ENCODE measurements at regions not wholly inside any gene's neighbourhood (a gene's known extent, or its start where the extent isn't known, plus 50 kb on each side); places are given as distances from the start of the nearest gene placed in this dataset.
"Not testable (repeated sequence)": the region's sequence is repeated elsewhere in the genome, so short reads cannot be mapped to it uniquely, and the experiment has no call there.

DNA sequence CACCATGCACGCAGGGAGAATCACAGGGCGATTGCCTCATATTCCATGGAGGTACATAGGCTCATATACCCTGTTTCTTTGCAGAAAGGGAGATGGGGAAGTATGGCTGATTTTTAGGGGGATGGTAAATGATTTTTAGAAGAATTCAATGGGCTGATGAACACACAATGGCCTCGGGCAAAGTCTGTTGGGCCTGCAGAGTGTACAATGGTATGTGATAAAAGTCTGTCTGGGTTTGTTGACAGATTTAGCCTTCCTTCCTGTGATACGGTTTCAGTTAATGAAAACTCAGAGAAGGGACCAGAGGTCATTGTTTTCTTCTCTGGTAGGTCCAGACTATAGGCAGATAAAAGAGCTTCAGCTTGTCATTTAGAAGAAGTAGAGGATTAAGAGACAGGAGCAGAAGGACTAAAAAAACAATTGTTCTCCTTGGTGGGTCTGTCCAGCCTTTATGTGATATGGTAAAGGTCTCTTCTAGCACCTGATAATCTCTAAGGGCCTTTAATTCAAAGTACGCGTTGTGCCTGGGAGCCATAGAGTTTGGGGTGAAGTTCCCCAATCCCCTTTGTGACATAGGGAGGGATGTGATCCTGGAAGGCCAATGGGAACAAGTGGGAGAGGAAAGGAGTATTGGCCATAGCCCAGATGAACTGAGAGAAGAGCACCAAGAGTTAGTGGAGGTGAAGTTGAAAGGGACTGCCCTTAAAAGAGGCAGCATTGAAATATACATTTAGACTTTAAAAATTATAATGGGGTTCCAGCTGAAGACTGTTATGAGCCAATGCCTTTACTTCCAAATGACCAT, 107.5 kb upstream of the SERPINE2 start:
- no peak for DNase-seq (ENCODE audit: low spot score)

DNA sequence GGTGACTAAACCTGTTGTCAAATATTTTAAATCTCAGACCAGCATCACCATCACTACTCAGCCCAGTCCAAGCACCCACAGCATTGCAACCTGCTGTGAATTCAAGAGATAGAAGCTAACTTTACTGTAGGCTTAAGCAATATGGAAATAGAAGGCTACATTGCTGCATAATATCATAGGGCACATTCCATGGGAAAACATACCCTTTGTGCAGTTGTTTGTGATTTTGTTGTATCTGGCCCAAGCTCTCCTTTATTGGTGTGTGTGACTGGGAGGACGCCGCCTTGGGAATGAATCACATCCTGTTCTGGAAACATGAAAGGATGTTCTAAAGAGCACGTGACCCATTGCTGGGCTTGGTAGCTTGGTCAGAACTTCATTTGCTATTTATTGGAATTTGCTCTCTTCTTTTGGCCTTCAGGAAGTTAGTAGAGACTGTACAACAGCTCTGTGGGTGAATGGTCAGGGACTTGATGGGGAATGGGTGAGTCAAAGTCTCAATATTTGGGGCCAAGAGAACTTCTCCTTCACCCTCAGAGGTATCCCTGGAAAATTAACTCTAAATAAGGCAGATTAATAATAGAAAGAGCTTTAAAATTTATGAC, 106.8 kb upstream of the SERPINE2 start:
- DNase-seq (ENCODE audit: low spot score), result no peak

DNA sequence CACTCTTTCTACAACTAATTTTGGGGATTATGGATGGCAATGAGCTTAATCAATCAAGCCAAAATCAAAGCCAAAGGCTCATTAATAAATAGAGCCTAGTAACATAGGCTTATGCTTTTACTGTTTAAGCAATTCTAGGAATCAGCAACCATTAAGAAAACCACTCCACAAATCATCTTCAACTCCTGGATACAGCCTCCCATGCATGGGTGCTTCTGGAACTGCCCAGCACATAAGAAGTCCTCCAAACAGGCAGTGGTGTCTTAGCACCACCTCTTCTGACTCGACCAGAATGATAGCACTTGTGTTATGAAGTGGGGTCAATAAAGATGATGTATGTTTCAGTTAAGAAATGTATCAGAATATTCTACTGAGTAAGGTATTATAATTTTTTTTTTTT, 104.4 kb upstream of the SERPINE2 start:
- DNase-seq (ENCODE audit: low spot score), result no peak

DNA sequence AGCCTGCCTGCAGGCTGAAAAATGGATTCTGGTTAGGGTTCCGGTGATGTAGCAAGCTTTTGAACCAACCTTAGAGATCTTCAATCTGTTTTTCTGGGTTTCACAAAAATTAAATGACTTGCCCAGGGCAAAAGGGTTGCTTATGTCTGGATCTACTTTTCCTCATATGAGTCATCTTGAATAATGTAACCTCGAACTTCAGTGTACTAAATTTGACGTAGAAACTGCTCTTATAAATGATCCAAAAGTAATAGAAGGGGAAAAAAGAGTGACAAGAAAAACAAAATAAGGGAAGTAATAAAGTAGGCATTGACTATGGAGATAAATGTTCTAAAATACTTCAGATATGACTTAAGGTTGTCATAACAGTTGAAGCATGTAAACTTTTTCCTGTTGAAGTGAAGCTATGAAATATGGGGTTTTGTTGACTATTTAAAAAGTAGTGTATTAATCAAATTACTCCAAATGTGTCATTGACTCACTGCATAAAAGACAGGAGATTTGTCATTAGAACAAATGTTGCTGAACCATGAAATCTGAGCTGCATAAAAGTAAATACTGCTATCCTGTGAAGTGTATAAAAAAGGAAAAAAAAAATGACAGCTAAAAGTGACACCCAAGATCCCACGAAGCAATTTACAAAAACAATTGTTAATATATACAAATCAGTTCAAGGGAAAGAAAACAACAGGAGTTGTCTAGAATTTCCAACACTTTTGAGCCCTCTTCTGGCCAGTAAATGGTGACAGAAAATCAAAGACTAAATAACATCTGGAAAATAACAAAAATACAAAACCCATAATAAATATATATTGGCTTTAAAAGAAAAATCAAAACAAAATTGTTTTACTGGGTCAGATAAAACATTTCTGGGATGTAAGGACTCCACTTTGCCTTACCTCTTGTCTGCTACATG, 103.6 kb upstream of the SERPINE2 start:
- DNase-seq (ENCODE audit: low spot score), result no peak

DNA sequence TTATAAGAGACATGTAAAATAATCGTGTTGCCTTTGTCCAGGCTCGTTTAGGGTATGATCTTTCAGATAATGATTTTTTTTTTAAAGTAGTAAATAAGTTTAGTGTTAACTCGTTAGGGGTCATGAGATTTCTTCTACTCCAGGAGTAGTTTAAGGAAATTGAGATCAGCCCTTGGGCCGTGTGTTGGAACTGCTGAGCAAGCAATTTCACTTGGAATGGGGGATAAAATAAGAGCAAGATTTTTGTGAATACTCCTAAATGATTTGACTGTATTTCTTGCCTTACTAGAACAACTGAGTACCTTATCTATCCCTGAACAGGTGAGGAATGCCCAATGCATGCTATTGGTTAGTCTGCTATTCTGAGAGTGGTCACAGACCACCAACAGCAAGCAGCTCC, 102.2 kb upstream of the SERPINE2 start:
- no peak for DNase-seq (ENCODE audit: low spot score)

DNA sequence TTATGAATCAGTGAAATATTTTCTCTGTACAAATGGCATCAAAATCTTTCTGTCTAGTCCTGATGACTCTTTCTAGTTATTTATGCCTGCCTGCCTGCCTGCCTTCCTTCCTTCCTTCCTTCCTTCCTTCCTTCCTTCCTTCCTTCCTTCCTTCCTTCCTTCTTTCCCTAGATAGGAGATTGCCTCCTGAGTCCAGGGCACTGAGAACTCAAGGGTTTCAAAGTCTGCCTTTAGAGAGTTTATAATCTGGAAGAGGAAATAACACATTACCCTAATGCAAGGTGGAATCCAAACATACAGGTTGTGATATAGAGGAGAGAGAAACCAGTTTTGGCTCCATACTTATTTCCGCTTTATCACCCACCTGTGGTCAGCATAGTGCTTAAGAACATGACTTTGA, 98.1 kb upstream of the SERPINE2 start:
- no peak for DNase-seq (ENCODE audit: low spot score)

DNA sequence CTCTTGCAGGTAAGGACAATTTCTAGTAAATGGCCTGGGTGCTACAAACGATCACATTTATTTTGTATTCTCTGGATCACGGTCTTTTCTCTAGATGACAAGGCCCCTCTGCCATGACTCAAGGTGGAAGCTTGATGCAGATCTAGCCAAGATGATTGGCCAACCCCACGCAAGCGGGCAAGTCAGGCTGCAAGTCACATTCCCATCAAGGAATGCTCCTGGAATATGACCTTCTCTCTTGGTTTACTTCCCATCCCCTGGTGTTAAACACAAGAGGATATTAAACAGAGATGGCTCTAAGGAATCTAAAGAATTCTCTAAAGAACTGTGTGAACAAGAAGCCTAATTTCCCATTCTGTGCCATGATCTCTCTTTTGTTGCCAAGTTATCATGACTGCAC, 97.3 kb upstream of the SERPINE2 start:
- DNase-seq (ENCODE audit: low spot score), result no peak

DNA sequence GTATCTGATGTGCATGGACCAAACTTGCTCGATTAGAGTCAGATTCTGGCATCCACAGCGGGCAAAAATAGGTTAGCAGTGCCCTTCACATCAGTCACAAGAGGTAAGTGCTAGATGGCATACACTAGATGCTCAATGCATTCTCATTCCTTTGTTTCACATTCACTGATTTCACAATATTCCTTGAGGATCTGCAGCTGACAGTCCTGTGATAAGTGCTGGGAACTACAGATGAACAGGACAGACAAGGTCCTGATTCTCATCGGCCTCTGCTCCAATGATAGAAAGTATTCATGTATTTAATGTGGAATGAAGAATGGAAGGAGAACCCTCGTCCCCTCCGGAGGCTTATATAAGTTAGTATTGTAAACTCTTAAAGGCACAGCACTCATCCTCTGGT, 96.8 kb upstream of the SERPINE2 start:
- no peak for DNase-seq (ENCODE audit: low spot score)

DNA sequence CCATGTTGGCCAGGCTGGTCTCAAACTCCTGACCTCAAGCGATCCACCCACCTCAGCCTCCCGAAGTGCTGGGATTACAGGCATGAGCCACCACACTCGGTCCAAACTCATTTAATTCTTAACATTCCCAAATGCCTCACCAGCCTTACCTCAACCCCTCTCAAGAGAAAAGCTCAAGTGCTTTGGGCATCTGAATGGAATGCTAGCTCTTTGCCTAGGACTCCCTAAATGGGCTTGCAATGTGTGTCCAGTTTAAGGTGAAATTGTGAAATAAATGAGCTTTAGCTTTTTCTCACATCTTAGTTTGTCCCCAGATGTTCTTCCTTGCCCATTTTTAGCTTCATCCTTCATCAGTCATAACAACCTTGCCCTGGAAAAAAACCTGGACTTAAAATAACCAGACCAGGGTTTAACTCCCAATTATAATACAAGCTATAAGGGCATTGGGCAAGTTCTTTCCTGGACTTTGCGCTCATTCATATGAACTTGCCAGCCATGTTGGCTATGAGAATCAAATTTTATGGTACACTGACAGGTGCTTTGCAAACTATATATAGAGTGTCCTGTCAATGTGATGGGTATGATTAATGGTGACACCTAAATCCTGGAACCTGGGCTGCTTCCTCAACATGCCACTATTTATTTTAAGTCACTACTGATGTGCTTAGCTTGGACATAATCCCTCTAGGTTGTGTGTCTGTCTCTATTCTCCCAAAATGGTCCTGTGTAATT, 95.1 kb upstream of the SERPINE2 start:
- DNase-seq (ENCODE audit: low spot score), result no peak

DNA sequence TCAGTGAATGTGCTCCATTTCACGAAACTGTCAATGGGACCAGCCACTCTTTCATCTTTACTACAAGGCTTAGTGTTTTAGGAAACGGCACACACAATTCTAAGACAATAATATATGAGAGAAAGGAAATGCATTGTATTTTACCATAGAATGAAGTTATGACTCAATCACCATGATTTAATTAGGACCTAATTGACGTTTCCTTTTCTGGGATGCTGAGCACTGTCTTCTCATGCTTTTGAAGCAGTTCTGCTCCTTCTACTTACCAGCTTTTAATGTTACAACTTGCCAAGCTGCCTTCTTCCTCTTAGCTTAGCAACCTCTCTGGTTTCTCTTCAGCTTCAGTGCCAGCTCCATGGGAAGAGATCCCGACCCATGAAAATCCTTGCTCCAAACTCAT, 94.3 kb upstream of the SERPINE2 start:
- no peak for DNase-seq (ENCODE audit: low spot score)

DNA sequence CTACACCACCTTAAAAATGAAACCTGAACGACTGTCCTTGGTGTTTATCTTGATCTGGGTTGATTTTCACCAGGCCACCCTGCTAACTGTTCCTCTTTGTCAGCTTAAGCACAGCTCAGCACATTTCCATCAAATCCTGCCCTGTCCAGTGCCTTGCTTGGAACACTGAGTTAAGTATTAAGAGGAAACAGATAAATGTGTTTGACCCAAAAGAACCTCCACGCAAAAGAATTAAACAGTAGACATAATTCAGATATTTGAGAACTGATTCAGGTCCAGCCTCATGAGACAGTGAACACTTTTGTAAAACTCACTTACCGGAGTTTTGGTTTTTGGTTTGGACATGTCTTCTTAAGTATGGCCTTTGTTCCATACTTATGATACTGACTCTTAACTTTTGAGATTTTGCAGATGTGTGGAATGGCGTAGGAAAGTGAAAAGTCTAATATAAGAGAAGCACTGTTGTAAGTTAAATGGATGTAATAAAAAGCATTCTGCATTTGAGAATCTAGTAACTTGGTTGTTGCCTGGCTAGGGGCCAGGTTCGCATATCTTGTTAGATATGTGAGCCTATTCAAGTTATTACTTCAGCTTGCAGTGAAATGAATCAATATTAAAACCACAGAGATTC, 88.9 kb upstream of the SERPINE2 start:
- no peak for DNase-seq (ENCODE audit: low spot score)

DNA sequence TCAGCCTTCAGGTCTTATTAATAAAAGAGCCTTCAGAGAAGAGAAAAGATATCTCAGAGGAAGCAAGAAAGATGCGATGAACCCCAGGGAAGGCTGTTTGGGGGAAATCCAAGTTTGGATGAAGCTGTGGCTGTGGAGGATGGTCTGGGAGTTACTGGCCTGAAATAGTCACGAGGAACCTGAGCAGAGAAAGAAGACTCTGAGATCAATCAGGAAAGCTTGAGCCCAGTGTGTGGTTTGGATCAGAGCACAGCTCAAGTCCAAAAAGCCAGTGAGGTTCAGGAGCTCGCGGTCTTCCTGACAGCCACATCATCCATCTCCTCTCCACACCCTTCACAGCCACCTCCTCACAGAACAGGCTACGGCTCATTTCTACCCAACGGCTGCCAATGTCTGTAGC, 87.4 kb upstream of the SERPINE2 start:
- DNase-seq (ENCODE audit: low spot score), result no peak

DNA sequence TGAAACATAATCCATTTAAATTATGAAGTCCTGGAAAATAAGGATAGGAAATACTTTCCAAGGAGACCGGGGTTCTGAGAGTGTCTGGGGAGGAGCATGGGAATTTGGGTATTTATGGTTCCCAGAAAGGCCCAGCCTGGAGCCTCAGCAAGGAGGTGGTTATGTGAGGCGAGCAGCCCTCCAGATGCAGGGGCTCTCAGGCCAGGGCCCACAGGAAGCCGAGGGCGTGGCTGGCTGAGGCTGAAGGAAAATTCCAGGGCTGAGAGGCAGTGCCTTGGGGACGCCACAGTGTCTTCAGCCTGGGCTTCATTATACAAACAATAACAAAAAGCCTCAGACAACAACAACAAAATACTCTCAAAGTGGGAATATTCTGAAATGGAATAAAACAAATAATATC, 86.9 kb upstream of the SERPINE2 start:
- no peak for DNase-seq (ENCODE audit: low spot score)

DNA sequence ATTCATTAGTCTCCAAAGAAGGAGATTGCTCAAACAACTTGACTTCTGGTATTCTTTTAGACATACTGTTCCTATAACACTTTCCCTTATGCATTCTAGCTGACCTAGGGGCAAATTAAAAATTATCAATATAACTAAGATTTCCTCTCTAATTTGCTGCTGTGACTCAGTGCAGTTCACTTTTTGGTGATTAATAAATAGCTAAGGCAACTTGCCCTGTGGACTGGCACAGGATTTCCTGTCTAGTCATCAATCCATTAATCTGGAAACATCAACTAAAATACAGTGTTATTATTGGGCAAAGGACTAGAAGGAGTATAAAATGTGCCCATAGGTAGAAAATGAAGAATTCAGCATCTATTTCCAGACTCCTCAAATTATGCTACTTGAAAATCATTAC, 83.5 kb upstream of the SERPINE2 start:
- no peak for DNase-seq (ENCODE audit: low spot score)

DNA sequence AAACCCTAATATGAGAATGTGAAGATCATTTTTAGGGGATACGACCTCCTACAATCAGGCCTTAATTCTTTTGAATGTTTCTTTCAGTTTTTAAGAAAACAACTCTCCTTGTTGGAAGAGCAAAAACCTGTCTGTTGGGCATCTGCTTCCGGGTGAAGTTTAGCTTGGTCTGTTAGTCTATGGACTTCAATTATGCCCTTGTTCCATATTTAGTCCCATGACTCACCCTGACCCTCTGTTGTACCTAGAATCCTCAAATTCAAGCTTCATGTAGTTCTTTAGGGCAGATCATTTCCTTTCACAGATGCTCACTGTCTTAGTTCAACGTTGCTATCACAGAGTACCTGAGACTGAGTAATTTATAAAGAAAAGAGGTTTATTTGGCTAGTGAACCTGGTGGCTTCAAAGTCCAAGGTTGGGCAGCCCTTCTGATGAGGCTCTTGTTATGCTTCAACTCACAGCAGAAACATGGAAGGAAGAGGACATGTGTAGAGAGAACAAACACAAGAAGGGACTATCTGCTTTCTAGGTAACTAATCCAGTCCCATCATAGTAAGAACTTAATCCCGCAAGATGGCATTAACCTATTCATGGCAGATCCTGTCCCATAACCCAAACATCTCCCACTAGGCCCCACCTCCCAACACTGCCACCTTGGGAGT, 82.5 kb upstream of the SERPINE2 start:
- no peak for DNase-seq (ENCODE audit: low spot score)

DNA sequence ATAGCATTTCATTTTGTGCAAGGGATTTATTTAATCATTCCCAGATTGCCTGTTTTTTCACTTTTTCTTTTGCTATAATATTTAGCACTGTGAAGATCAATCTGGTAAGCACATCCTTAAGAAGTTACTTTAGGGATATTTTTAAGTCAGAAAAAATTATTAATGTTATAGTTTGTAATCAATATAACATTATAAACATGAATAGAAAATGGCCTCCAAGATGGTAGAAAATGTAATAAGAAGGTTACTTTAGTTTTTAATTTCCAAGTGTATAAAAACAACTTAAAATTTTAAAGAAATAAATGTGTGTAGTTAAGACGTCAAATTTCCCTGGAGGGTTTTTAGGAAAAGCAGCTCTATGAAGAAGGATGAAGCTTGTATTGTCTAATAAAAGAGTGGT, 81.9 kb upstream of the SERPINE2 start:
- no peak for DNase-seq (ENCODE audit: low spot score)

DNA sequence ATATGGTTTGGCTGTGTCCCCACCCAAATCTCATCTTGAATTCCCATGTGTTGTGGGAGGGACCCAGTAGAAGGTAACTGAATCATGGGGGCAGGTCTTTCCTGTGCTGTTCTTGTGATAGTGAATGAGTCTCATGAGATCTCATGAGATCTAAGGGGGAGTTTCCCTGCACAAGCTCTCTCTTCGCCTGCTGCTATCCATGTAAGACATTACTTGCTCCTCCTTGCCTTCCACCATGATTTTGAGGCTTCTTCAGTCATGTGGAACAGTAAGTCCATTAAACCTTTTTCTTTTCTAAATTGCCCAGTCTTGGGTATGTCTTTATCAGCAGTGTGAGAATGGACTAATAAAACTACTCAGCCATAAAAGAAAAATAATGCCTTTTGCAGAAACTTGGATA, 80.8 kb upstream of the SERPINE2 start:
- not testable (repeated sequence) for DNase-seq (ENCODE audit: low spot score)

DNA sequence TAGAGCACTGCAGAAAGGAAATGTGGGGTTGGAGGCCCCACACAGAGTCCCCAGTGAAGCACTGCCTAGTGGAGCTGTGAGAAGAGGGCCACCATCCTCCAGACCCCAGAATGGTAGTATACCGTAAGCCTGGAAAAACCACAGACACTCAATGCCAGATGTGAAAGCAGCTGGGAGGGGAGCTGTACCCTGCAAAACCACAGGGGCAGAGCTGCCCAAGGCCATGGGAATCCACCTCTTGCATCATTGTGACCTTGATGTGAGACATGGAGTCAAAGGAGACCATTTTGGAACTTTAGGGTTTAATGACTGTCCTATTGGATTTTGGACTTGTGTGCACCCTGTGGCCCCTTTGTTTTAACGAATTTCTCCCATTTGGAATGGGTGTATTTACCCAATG, 75.3 kb upstream of the SERPINE2 start:
- no peak for DNase-seq (ENCODE audit: low spot score)

DNA sequence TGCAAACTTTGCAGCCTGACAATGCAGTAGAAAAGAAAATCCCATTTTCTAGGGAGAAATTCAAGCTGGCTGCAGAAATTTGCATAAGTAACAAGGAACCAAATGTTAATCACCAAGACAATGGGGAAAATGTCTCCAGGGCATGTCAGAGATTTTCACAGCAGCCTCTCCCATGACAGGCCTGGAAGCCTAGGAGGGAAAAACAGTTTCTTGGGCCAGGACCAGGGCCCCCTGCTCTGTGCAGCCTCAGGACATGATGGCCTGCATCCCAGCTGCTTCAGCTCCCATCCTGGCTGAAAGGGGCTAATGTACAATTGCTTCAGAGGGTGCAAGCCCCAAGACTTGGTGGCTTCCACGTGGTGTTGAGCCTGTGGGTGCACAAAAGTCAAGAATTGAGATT, 74.8 kb upstream of the SERPINE2 start:
- DNase-seq (ENCODE audit: low spot score), result not testable (repeated sequence)

DNA sequence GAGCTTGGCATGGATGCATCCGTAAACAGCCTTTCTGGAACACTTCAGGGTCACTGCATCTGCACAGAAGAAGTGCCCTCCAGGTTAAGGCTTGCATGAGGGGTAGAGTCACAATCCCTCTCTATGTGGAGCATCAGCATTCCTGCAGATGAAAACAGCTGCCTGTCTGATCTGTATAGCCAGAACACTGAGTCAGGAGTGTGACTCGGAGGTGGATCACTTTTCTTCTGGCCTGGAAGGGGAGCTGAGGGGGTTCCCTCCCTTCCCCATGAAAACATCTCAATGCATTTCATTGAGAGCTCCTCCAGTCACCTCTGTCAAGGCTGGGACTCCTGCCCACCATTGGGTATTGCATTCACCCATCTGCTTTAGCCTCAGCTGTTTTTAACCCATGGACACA, 72.5 kb upstream of the SERPINE2 start:
- no peak for DNase-seq (ENCODE audit: low spot score)

DNA sequence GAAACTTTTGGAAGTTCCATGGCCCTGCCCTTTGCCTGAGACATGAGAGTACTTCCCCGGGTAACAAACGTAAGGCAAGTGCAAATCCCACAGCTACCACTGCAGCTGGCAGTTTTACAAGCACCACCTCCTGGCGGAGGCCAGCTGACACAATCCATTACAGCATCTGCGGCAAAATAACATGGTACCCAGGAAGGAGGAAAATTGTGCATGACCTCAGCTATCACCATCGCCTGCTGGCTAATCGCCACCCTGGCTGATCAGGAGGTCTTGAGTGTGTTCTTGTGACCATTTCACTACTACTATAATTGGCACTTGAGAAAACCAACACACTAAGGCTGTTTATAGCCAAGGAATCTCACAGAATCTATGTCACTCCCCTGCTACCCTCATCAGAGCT, 71.7 kb upstream of the SERPINE2 start:
- no peak for DNase-seq (ENCODE audit: low spot score)
